Hematopoietic multipotent progenitor cell treated with erythropoietin and hydrocortisone succinate and interleukin-3 and kit ligand, for 8 days (in vitro differentiated cells): ENCODE measurements at regions not wholly inside any gene's neighbourhood (a gene's known extent, or its start where the extent isn't known, plus 50 kb on each side); places are given as distances from the start of the nearest gene placed in this dataset.

Experiments
- DNase-seq: peaks from one replicate; pipeline ENCODE4 v3.0.0-alpha.2; 2015

GRCh38 chr5:114179134-114179533 is 182.7 kb upstream of the KCNN2 start:
- DNase-seq: no peak

DNA sequence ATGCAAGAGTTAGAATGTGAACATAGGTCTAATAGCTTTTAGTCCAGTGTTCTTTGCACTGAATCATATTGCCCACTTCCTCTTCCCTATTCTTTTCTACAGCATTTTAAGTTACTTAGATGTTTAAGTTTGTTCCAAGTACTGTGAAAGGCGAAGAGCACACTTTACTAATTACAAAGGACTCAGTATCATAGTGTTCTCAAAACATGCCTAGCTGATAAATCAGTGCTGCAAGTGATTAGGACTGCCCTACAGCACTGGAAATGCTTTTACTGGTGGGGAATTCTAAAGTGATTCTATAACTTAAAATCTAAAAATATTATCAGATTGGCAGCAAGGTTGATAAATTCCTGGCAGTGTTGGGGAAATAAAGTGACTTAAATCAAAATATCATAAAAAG is 177.9 kb upstream of the KCNN2 start:
- no peak for DNase-seq

- DNase-seq: no peak
Measured at GRCh38 chr5:114185274-114185673, 176.6 kb upstream of the KCNN2 start.

DNA sequence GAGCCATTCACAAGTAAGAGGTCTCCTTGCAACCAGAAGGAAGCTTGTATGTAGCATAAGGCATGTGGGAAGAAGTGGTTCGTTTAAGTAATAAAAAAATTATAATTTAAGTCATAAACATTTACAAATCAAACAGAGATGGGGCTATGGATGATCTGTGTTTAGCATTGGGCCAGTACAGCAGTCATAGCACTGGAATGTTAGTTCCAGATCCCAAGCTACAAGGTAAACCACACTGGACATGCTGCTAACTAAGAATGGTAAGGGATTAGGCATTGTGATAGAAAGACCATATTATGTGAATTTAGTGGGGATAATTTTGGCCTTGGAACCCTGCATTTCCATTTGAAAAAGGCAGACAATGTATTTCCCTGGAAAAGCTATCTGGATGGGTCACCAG is 170.4 kb upstream of the KCNN2 start:
- no peak for DNase-seq

DNA sequence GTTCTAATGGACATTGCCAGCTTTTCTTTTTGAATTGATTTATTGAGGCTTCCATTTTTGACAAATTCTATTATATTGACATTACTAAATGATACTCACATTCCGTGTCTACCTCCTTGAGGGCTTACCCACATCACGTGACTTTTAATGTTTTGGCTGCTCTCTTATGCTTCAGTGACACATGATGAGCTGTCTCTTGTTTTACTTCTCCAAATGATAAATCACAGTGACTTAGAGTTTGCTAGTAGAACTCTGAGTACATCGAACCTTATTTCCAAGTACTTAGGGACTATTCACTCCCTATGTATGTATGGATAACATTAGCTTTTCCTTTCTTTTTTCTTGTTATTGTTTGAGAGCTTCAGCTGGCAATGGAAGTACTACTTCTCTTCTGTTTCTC is 169.8 kb upstream of the KCNN2 start:
- DNase-seq: no peak

DNA sequence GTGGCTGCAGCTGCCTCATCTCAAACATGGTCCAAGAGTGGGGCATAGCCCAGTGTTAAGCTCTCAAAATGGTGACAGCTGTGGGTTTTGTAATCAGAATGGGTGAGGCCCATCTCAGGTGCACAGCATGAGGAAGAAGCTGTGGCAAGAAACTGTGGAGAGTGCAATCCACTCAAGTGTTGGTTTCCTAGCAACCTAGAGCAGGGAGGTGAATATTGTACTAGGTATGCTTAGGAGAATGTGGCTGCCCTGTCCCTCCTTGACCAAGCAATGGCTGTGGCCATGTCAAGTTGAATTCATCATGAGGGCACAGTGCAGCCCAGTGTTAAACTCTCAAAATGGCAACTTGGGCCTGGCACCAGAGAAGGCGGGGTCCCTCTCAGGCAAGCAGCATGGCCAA is 160.5 kb upstream of the KCNN2 start:
- no peak for DNase-seq

DNA sequence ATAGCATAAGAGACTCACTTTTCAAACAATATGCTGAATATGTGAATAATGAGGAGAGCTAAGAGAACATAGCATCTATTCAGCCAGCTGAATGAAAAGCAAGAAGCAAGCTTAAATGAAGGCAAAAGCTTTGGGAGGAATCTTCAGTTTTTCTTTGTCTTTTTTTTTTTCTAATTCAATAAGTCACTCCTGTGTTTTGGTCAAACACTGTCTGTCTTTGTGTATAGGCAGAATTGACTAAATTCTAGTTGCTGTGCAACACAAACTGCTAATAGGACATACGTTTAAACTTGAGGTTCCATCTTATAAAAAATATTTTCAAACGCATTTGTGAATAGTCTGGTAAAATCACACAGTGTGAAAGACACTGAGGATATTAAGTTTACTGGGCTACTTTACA is 156.9 kb upstream of the KCNN2 start:
- no peak for DNase-seq

GRCh38 chr5:114206640-114207039 is 155.2 kb upstream of the KCNN2 start:
- DNase-seq: no peak

DNA sequence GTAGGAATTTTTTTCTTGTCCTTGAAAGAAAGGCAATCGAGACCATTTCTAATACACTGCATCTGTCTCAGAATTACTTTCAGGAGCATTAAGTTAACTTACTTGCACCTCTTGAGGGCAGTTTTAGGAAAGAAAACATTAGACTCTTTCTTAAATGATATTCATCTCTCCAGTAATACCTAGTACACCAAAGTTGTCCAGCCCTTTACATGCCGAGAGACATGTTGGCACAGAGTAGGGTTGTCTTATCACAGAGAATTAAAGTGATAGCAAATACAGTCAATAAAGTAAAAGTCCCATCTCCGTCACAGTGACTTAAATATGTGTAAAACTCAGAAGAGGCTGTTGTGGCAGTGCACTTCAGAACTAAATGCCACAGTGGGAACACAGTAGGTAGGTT is 154.3 kb upstream of the KCNN2 start:
- DNase-seq: no peak

GRCh38 chr5:114208120-114208519 is 153.8 kb upstream of the KCNN2 start:
- DNase-seq: no peak

GRCh38 chr5:114208588-114208987 is 153.3 kb upstream of the KCNN2 start:
- DNase-seq: no peak

- DNase-seq: no peak
Measured at GRCh38 chr5:114210662-114211061, 151.2 kb upstream of the KCNN2 start.

GRCh38 chr5:114221807-114222206 is 140.1 kb upstream of the KCNN2 start:
- DNase-seq: no peak

- DNase-seq: peak; percentile 35
Measured at GRCh38 chr5:114223866-114224265, 138.0 kb upstream of the KCNN2 start.

GRCh38 chr5:114237766-114238165 is 124.1 kb upstream of the KCNN2 start:
- no peak for DNase-seq

DNA sequence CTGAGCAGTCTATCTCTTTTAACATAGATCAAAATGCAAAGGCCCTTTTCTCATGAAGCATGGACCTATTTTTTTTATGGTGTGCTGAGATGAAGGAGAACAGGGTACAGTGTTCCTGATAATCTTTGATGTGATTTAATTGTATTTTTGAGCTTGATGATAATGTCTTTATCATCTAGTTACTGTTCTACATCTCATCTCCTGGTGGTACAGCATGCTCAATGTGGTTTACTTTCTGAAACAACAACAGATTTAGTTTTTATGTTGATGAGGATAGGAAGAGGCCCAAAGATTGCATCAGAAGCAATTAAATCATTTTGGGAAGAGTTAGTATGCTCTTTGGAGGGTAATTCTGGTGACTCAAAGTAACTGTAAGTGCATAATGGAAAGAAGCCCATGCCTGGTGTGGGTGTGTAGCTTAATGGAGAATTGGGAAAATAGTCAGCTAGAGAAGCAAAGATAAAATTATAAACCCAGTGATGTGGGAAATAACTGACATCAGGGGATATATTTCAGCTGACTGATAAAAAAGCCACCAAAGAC is 123.0 kb upstream of the KCNN2 start:
- DNase-seq: no peak

- DNase-seq: no peak
Measured at GRCh38 chr5:114243281-114243971, 118.4 kb upstream of the KCNN2 start.

DNA sequence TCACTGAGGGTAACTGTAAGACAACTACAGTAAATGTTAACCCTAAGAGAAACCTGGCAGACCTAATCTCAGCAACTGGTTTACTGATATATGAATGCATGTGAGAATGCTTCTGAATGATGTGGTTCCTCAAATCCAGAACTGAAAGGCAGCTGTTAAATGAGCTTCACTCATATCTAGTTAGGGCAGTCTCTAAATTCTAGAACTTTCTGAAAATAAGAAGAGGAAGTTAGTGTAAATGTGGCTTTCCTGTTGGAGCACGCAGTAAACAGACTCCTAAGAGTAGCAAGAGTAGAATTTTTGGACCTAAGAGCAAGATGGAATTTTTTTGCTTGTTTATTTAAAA is 117.9 kb upstream of the KCNN2 start:
- DNase-seq: no peak

DNA sequence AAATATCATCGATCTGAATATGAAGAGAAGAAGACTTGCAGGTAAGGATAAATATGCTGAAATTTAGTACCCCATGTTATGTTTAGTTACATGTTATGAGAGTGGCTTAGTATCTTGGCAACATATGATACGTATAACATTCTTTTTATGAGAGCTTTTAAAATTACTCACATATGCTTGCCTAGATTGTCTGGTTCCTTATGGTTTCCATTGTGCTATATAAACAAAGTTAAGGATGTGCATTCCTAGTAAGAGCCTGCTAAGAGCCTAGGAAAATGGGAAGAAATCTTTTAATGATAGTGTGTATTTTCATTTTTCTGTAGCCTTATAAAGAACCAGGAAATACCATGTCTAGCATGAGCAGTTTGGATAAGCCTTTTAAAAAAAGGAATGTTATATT is 112.0 kb upstream of the KCNN2 start:
- DNase-seq: no peak

DNA sequence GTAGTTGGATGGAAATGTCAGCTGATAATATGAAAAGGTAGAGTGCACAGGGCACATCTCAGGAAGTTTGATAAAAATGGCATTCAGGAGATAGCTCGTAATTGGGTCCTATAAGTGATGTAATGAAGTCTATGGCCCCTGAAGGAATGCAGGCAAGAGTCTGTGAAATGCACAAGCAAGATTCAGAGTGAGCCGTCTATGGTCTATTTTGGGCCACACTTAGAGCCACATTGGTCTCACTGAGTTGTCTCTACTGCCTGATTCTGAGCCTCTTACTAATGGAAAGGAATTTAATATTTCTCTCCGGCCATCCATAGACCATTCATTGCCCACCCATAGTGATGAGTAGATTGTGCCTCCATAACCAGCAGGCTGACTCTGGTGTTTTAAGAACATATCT is 111.3 kb upstream of the KCNN2 start:
- DNase-seq: no peak

- no peak for DNase-seq
Measured at GRCh38 chr5:114252226-114252625, 109.6 kb upstream of the KCNN2 start.

DNA sequence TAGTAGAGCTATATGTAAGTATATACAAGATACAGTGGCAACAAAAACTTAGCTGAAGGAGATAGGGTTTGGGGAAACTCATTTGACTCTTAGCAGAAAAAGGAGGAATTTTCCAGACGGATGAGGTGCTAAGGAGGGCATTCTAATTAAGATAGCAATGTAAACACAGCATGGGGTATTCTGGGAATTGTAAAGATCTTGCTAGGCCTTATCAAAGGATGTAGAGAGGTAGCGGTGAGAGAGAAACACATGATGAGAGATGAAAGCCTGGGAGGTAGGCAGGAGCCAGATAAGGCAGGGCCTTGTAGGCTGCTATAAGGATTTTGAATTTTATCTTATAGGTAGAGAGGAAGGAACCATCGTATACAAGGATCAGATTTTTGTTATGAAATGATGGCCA is 106.6 kb upstream of the KCNN2 start:
- no peak for DNase-seq

- no peak for DNase-seq
Measured at GRCh38 chr5:114261989-114262388, 99.9 kb upstream of the KCNN2 start.

- no peak for DNase-seq
Measured at GRCh38 chr5:114265432-114266060, 96.3 kb upstream of the KCNN2 start.

GRCh38 chr5:114266374-114266773 is 95.5 kb upstream of the KCNN2 start:
- DNase-seq: no peak
